ENCODE measurements at regions not wholly inside any gene's neighbourhood (a gene's known extent, or its start where the extent isn't known, plus 50 kb on each side); places are given as distances from the start of the nearest gene placed in this dataset.

GRCh38 chr3:67791620-67792019 is 137.2 kb upstream of the SUCLG2 start:
- no peak overlapping the region for H3K4me3 ChIP-seq
- ATAC-seq = no peak
- no peak for DNase-seq (ENCODE audit: low read depth in 1 of 2, low spot score in 1 of 2)
- TF ChIP-seq NR3C1 (IDR thresholded peaks at IDR 0.05) = no peak
- TF ChIP-seq, protein P1, sequence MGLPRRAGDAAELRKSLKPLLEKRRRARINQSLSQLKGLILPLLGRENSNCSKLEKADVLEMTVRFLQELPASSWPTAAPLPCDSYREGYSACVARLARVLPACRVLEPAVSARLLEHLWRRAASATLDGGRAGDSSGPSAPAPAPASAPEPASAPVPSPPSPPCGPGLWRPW (IDR thresholded peaks at IDR 0.05) = no peak
- TF ChIP-seq, protein P2, sequence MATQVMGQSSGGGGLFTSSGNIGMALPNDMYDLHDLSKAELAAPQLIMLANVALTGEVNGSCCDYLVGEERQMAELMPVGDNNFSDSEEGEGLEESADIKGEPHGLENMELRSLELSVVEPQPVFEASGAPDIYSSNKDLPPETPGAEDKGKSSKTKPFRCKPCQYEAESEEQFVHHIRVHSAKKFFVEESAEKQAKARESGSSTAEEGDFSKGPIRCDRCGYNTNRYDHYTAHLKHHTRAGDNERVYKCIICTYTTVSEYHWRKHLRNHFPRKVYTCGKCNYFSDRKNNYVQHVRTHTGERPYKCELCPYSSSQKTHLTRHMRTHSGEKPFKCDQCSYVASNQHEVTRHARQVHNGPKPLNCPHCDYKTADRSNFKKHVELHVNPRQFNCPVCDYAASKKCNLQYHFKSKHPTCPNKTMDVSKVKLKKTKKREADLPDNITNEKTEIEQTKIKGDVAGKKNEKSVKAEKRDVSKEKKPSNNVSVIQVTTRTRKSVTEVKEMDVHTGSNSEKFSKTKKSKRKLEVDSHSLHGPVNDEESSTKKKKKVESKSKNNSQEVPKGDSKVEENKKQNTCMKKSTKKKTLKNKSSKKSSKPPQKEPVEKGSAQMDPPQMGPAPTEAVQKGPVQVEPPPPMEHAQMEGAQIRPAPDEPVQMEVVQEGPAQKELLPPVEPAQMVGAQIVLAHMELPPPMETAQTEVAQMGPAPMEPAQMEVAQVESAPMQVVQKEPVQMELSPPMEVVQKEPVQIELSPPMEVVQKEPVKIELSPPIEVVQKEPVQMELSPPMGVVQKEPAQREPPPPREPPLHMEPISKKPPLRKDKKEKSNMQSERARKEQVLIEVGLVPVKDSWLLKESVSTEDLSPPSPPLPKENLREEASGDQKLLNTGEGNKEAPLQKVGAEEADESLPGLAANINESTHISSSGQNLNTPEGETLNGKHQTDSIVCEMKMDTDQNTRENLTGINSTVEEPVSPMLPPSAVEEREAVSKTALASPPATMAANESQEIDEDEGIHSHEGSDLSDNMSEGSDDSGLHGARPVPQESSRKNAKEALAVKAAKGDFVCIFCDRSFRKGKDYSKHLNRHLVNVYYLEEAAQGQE (IDR thresholded peaks at IDR 0.05) = no peak
- no peak for TF ChIP-seq USF2 (IDR thresholded peaks at IDR 0.05)
- no peak for TF ChIP-seq CBX2 (IDR thresholded peaks at IDR 0.05; ENCODE audit: borderline replicate concordance, low read depth)
- no peak for TF ChIP-seq ZFP36 (IDR thresholded peaks at IDR 0.05; ENCODE audit: borderline replicate concordance, partially characterized antibody)
- TF ChIP-seq POLR2AphosphoS2 (conservative IDR thresholded peaks at IDR 0.05; ENCODE audit: low read length) = no peak
- no peak for TF ChIP-seq TP53 (CRISPR knock-in tag; IDR thresholded peaks at IDR 0.05)
- TF ChIP-seq JUNB (IDR thresholded peaks at IDR 0.05) = no peak
- TF ChIP-seq CEBPB (IDR thresholded peaks at IDR 0.05) = no peak
- TF ChIP-seq ELK1 (IDR thresholded peaks at IDR 0.05; ENCODE audit: low read depth, low read length) = no peak
- TF ChIP-seq HOXB13 (CRISPR knock-in tag; IDR thresholded peaks at IDR 0.05; ENCODE audit: low read depth) = no peak
- no peak for TF ChIP-seq FOSL2 (IDR thresholded peaks at IDR 0.05)
- no peak for TF ChIP-seq FOSL2 (CRISPR knock-in tag; IDR thresholded peaks at IDR 0.05)
- TF ChIP-seq HMGXB4 (CRISPR knock-in tag; IDR thresholded peaks at IDR 0.05; ENCODE audit: borderline replicate concordance) = no peak
- TF ChIP-seq MAZ (IDR thresholded peaks at IDR 0.05; ENCODE audit: borderline replicate concordance, low read depth, low read length) = no peak
- TF ChIP-seq PHF8 (IDR thresholded peaks at IDR 0.05; ENCODE audit: borderline replicate concordance, low read depth) = no peak
- TF ChIP-seq CHD4 (IDR thresholded peaks at IDR 0.05; ENCODE audit: borderline replicate concordance) = no peak
- no peak for TF ChIP-seq HDAC2 (IDR thresholded peaks at IDR 0.05)
- H3K9me3 ChIP-seq = no peaks in the 10 kb centered on the region
- CTCF ChIA-PET = no interaction called here
- POLR2A ChIA-PET = no interaction called here
- WGBS (ENCODE audit: missing lambda C conversion rate) = 34% methylated on average over 5 of the region's 5 CpGs
- H3K4me1 ChIP-seq = peaks cover 7% of the 10 kb centered on the region; the same call in 1 of the 3 replicates
- FAIRE-seq = no peak
- H3K4me2 ChIP-seq = peak overlapping the region; percentile 51
- no peak overlapping the region for H3K27ac ChIP-seq

DNA sequence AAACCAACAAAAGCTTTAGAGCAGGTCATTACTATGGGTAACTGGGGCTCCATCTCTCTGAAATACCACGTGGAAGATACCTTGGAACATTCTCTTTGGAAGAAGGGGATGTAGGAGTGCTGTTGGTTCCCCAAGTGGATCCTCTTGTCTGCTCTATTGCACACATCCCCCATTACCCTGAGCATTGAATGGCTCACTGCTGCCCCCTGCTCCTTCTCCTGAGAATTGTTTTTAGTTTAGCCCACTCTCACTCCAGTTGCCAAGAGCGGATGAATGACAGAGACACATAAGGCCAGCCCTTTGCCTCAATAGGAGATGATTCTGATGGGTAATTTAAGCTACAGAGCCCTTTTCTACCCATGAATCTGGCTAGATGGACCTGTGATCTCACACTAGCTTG is 135.6 kb upstream of the SUCLG2 start:
- CTCF ChIA-PET = interaction anchor here (0.9 to 1.6 kb wide), 4 partner anchors 9 to 409 kb away, joined by 3 to 7 read pairs (median 4); no protein-coding TSS in a partner anchor
- peak in 1 of 2 experiments; percentile 87; a peak in 3 of 6 replicates for ATAC-seq
- no peak overlapping the region for H3K4me3 ChIP-seq
- H3K4me1 ChIP-seq = peaks cover 7% of the 10 kb centered on the region; the same call in 1 of the 3 replicates
- no peaks in the 10 kb centered on the region for H3K9me3 ChIP-seq
- H3K27ac ChIP-seq = no peak overlapping the region
- H3K4me2 ChIP-seq = no peak overlapping the region
- WGBS (ENCODE audit: missing lambda C conversion rate) = 54% methylated on average over 2 of the region's 2 CpGs
- TF ChIP-seq SMC3 (IDR thresholded peaks at IDR 0.05) (peak; percentile 34; the same call in 1 of the 3 replicates), HOXB5 (CRISPR knock-in tag; IDR thresholded peaks at IDR 0.05) (no peak), MYC (IDR thresholded peaks at IDR 0.05; ENCODE audit: borderline replicate concordance, low read length) (no peak), JUNB (IDR thresholded peaks at IDR 0.05) (no peak), POLR2A (IDR thresholded peaks at IDR 0.05; ENCODE audit: low read length) (no peak), ESRRA (IDR thresholded peaks at IDR 0.05; ENCODE audit: borderline replicate concordance, low read length) (no peak), RAD21 (conservative IDR thresholded peaks at IDR 0.05 in 1 of 2, IDR thresholded peaks at IDR 0.05 in 1 of 2) (peak; percentile 50 to 68)
- TF ChIP-seq, protein P3, sequence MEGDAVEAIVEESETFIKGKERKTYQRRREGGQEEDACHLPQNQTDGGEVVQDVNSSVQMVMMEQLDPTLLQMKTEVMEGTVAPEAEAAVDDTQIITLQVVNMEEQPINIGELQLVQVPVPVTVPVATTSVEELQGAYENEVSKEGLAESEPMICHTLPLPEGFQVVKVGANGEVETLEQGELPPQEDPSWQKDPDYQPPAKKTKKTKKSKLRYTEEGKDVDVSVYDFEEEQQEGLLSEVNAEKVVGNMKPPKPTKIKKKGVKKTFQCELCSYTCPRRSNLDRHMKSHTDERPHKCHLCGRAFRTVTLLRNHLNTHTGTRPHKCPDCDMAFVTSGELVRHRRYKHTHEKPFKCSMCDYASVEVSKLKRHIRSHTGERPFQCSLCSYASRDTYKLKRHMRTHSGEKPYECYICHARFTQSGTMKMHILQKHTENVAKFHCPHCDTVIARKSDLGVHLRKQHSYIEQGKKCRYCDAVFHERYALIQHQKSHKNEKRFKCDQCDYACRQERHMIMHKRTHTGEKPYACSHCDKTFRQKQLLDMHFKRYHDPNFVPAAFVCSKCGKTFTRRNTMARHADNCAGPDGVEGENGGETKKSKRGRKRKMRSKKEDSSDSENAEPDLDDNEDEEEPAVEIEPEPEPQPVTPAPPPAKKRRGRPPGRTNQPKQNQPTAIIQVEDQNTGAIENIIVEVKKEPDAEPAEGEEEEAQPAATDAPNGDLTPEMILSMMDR (IDR thresholded peaks at IDR 0.05) = peak; percentile 35; the same call in 1 of the 3 replicates
- FAIRE-seq = no peak
- POLR2A ChIA-PET = no interaction called here
- DNase-seq (ENCODE audit: low read depth in 1 of 2, low spot score in 1 of 2) = peak; percentile 5 to 49

Measured in A549 (cell line).